ENCODE measurements at regions not wholly inside any gene's neighbourhood (a gene's known extent, or its start where the extent isn't known, plus 50 kb on each side); places are given as distances from the start of the nearest gene placed in this dataset.
A peak's percentile ranks its signal among the peaks of the same experiment; 100 is the strongest.

DNA sequence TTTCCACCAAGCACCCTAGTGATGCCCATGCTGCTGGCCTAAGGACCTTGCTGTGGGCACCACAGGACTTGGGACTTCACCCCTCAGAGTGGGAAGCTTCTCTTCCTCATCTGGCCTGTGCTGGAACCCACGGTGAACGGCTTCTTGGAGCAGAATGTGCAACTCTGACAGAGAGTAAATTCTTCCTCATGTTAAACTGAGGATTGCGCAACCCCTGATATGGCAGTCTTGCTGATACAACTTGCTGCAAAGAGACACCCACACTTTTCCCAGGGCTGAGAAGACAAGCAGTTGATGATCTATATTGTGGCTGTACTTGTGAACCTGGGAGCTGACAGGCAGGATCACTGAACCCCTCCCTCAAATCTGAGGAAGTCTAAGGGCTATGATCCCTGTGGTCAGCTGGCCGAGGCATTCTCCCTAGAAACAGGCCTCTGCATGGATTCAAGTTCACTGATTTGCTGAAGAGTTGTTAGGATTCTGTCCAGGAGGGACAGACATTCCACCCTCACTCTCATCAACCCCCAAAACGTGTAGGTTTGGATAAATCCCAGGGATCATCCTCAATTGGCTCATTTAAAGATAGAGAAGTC lies 307.2 kb downstream of the MTRR start:
- no peaks in the 10 kb centered on the region for H3F3A ChIP-seq (ENCODE audit: insufficient read depth, low read length)
- no peaks in the 10 kb centered on the region for H3K9me2 ChIP-seq (ENCODE audit: low read depth, low read length)
- H3K79me2 ChIP-seq (ENCODE audit: insufficient read depth, low read length) = no peaks in the 10 kb centered on the region
- no peak overlapping the region for H2AFZ ChIP-seq (ENCODE audit: low read length)
- H3K4me2 ChIP-seq (ENCODE audit: low read length) = no peak overlapping the region
- H3K27me3 ChIP-seq (ENCODE audit: insufficient read depth, low read length) = no peaks in the 10 kb centered on the region
- H3K9ac ChIP-seq (ENCODE audit: low read length) = no peak overlapping the region
- no peak for TF ChIP-seq EZH2 (IDR thresholded peaks at IDR 0.05; ENCODE audit: borderline replicate concordance, low read length)
- H3K36me3 ChIP-seq (ENCODE audit: insufficient read depth, low read length) = no peaks in the 10 kb centered on the region
- no peak overlapping the region for H3K4me3 ChIP-seq (ENCODE audit: low read depth, low read length, poor library complexity, severe bottlenecking)
- H3K4me1 ChIP-seq (ENCODE audit: insufficient read depth, low read length, severe bottlenecking) = no peaks in the 10 kb centered on the region
- H4K20me1 ChIP-seq (ENCODE audit: insufficient read depth, low read length) = no peaks in the 10 kb centered on the region
- H3K27ac ChIP-seq (ENCODE audit: low read depth, low read length, poor library complexity, severe bottlenecking) = no peak overlapping the region
- no peaks in the 10 kb centered on the region for H3K9me3 ChIP-seq (ENCODE audit: low read length)

DNA sequence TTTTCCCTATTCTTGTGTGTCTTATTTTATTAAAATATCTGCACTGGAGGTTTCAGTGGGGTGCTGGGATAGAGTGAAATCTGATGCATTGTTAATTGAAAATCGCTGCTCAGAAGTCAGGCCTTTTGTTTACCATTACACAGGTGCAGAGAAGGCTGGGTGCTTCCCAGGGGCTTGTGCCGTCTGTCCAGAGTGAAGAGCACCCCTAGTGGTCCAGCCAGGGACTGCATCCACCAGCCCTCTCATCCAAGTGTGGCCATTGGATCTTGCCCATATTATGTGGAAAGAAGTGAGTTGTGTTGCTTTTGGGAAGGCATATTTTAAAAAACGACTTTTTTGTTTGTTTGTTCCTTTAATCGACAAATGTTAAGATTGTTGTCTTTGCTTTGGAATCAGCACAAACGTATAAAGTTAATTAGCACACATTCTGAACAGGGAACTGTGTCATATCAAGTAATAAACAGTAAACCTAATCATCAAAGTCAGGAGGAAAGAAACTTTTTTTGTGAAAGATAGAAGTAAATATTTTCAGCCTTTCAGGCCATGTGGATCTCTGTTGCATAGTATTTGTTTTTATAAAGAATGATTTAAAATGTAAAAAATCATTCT lies 315.6 kb downstream of the MTRR start:
- Histone ChIP-seq H3K4me3 (ENCODE audit: low read depth, low read length, poor library complexity, severe bottlenecking) (no peak overlapping the region), H2AFZ (ENCODE audit: low read length) (no peak overlapping the region)

DNA sequence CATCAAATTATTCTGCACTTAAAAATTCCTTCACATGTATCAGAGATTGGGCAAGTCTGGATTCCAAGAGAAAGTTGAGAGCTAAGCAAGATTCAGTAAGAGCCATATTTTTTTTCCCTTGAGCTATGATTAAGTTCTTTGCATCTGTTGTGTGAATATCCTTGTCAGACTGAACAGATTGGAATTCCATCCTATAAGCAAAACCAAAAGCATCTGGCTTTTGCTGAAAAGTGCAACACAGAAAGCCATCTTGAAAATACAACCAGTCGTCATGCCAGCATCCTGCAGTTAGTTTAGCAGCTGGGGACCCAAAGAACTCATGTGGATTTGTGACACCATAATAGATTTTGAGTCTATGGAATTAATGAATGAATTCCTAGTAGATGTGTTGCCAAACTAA lies 316.9 kb downstream of the MTRR start:
- Histone ChIP-seq H3K9me2 (ENCODE audit: low read depth, low read length) (no peaks in the 10 kb centered on the region), H2AFZ (ENCODE audit: low read length) (no peak overlapping the region), H3K4me2 (ENCODE audit: low read length) (no peak overlapping the region), H3K27ac (ENCODE audit: low read depth, low read length, poor library complexity, severe bottlenecking) (no peak overlapping the region), H3K4me3 (ENCODE audit: low read depth, low read length, poor library complexity, severe bottlenecking) (no peak overlapping the region), H3K27me3 (ENCODE audit: insufficient read depth, low read length) (no peaks in the 10 kb centered on the region), H3K9me3 (ENCODE audit: low read length) (no peaks in the 10 kb centered on the region), H4K20me1 (ENCODE audit: insufficient read depth, low read length) (no peaks in the 10 kb centered on the region), H3K79me2 (ENCODE audit: insufficient read depth, low read length) (no peaks in the 10 kb centered on the region), H3K9ac (ENCODE audit: low read length) (no peak overlapping the region), H3F3A (ENCODE audit: insufficient read depth, low read length) (no peaks in the 10 kb centered on the region), H3K4me1 (ENCODE audit: insufficient read depth, low read length, severe bottlenecking) (no peaks in the 10 kb centered on the region), H3K36me3 (ENCODE audit: insufficient read depth, low read length) (no peaks in the 10 kb centered on the region)
- TF ChIP-seq, protein P1, sequence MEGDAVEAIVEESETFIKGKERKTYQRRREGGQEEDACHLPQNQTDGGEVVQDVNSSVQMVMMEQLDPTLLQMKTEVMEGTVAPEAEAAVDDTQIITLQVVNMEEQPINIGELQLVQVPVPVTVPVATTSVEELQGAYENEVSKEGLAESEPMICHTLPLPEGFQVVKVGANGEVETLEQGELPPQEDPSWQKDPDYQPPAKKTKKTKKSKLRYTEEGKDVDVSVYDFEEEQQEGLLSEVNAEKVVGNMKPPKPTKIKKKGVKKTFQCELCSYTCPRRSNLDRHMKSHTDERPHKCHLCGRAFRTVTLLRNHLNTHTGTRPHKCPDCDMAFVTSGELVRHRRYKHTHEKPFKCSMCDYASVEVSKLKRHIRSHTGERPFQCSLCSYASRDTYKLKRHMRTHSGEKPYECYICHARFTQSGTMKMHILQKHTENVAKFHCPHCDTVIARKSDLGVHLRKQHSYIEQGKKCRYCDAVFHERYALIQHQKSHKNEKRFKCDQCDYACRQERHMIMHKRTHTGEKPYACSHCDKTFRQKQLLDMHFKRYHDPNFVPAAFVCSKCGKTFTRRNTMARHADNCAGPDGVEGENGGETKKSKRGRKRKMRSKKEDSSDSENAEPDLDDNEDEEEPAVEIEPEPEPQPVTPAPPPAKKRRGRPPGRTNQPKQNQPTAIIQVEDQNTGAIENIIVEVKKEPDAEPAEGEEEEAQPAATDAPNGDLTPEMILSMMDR (IDR thresholded peaks at IDR 0.05; ENCODE audit: low read length) = no peak
- no peak for TF ChIP-seq EZH2 (IDR thresholded peaks at IDR 0.05; ENCODE audit: borderline replicate concordance, low read length)

More for the DNA sequence above, 315.6 kb downstream of the MTRR start:
- Histone ChIP-seq H3K9ac (ENCODE audit: low read length) (no peak overlapping the region), H3K79me2 (ENCODE audit: insufficient read depth, low read length) (no peaks in the 10 kb centered on the region), H3K27ac (ENCODE audit: low read depth, low read length, poor library complexity, severe bottlenecking) (no peak overlapping the region), H3K4me1 (ENCODE audit: insufficient read depth, low read length, severe bottlenecking) (no peaks in the 10 kb centered on the region), H3F3A (ENCODE audit: insufficient read depth, low read length) (no peaks in the 10 kb centered on the region), H3K9me3 (ENCODE audit: low read length) (no peaks in the 10 kb centered on the region), H3K9me2 (ENCODE audit: low read depth, low read length) (no peaks in the 10 kb centered on the region), H4K20me1 (ENCODE audit: insufficient read depth, low read length) (no peaks in the 10 kb centered on the region), H3K4me2 (ENCODE audit: low read length) (no peak overlapping the region), H3K27me3 (ENCODE audit: insufficient read depth, low read length) (no peaks in the 10 kb centered on the region), H3K36me3 (ENCODE audit: insufficient read depth, low read length) (no peaks in the 10 kb centered on the region)
- no peak for TF ChIP-seq EZH2 (IDR thresholded peaks at IDR 0.05; ENCODE audit: borderline replicate concordance, low read length)
- TF ChIP-seq, protein P1 (IDR thresholded peaks at IDR 0.05; ENCODE audit: low read length) = peak; percentile 90

Data from OCI-LY1 (cell line).